Posterior vena cava (tissue), 2 donors: ENCODE measurements at regions not wholly inside any gene's neighbourhood (a gene's known extent, or its start where the extent isn't known, plus 50 kb on each side); places are given as distances from the start of the nearest gene placed in this dataset.

Experiments
- DNase-seq: peaks from one replicate; pipeline ENCODE4 v3.0.0-alpha.2; 2020; ENCODE audit warnings: low spot score
- intact Hi-C, 2 donors: fragments of 100-400 bp; cut with DNase I; formaldehyde crosslinking; loops; one replicate each; pipeline versions ENCODE4 v1.14.1 to v1.14.2; 2022 to 2023
- donor health status: DM: yes; HTN: yes; CAD: no.
- donor health status: DM: yes; HTN: yes; CAD: no.

DNA sequence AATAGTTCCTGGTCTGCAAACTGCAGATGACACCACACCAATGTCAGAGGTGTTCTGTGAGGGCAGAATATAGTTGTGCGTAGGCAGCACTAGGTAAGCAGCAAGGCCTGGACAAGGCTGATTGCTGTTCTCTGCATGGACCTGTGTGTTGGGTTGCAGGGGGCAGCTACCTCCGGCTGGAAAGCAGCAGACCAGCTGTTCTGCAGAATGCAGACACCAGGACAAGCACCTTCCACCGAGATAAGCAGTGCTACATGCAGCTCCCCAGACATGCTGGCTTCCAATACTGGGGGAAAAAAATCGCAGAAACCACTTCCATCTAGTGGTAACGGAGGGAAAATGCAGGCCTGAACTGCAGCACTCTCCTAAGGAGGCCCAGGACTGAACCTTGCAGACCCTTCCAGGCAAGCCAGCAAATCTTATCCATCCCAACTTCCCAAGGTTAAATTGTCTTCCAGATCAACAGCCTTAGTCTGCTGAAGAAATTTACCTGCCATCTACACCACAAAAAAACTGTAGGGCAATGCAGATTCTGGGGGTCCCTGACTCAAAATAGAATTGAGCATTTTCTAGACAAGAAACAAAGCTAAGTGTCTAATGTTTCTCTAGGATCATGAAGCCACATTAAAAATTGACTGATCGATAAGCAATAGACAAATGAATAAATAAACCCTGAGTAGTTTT lies 50.5 kb upstream of the COBL start:
- DNase-seq: no peak
- intact Hi-C loops: loop anchor here in 1 of 2 donors (5.0 kb wide), 1 partner anchor 1275 kb away; the partner anchor contains the start of gene ZPBP
